GM19397 (cell line): ENCODE measurements at regions not wholly inside any gene's neighbourhood (a gene's known extent, or its start where the extent isn't known, plus 50 kb on each side); places are given as distances from the start of the nearest gene placed in this dataset.
"Not testable (repeated sequence)": the region's sequence is repeated elsewhere in the genome, so short reads cannot be mapped to it uniquely, and the experiment has no call there.

ENCODE experiments used
- ATAC-seq: cut with Tn5 transposase; IDR thresholded peaks from one replicate; pipeline ENCODE4 v1.9.1; 2021; ENCODE audit warnings: mild to moderate bottlenecking, moderate library complexity; ENCODE audit not compliant: unreplicated experiment

GRCh38 chr12:23146070-23146469, 521.1 kb downstream of the ETNK1 start:
- ATAC-seq: not testable (repeated sequence)

- ATAC-seq: no peak
These were observed 543.5 kb downstream of the ETNK1 start for GRCh38 chr12:23168459-23168858.

- ATAC-seq: no peak
These were observed 544.2 kb downstream of the ETNK1 start for GRCh38 chr12:23169012-23169695.

GRCh38 chr12:23169696-23170013, 544.7 kb downstream of the ETNK1 start:
- no peak for ATAC-seq

- no peak for ATAC-seq
These were observed 549.9 kb downstream of the ETNK1 start for GRCh38 chr12:23174917-23175316.

- ATAC-seq: no peak
These were observed 560.4 kb downstream of the ETNK1 start for GRCh38 chr12:23185346-23185745.

GRCh38 chr12:23186950-23187349, 562.0 kb downstream of the ETNK1 start:
- ATAC-seq: no peak

- ATAC-seq: no peak
These were observed 568.6 kb downstream of the ETNK1 start for GRCh38 chr12:23193552-23193951.

GRCh38 chr12:23197266-23197665, 572.3 kb downstream of the ETNK1 start:
- no peak for ATAC-seq

GRCh38 chr12:23202728-23203127, 577.8 kb downstream of the ETNK1 start:
- no peak for ATAC-seq

GRCh38 chr12:23204933-23205778, 580.2 kb downstream of the ETNK1 start:
- ATAC-seq: peak; percentile 89

- ATAC-seq: no peak
These were observed 584.8 kb downstream of the ETNK1 start for GRCh38 chr12:23209793-23210192.

GRCh38 chr12:23210573-23210972, 585.6 kb downstream of the ETNK1 start:
- ATAC-seq: no peak

GRCh38 chr12:23211384-23212320, 586.7 kb downstream of the ETNK1 start:
- no peak for ATAC-seq

- no peak for ATAC-seq
These were observed 592.2 kb downstream of the ETNK1 start for GRCh38 chr12:23217158-23217557.

- ATAC-seq: no peak
These were observed 592.7 kb downstream of the ETNK1 start for GRCh38 chr12:23217667-23218066.

GRCh38 chr12:23221066-23221465, 596.1 kb downstream of the ETNK1 start:
- no peak for ATAC-seq

- ATAC-seq: no peak
These were observed 597.0 kb downstream of the ETNK1 start for GRCh38 chr12:23221926-23222325.

GRCh38 chr12:23222801-23223200, 597.8 kb downstream of the ETNK1 start:
- no peak for ATAC-seq

GRCh38 chr12:23228101-23228500, 603.1 kb downstream of the ETNK1 start:
- ATAC-seq: no peak

GRCh38 chr12:23230899-23231298, 605.9 kb downstream of the ETNK1 start:
- no peak for ATAC-seq
